ENCODE measurements at regions not wholly inside any gene's neighbourhood (a gene's known extent, or its start where the extent isn't known, plus 50 kb on each side); places are given as distances from the start of the nearest gene placed in this dataset.

DNA sequence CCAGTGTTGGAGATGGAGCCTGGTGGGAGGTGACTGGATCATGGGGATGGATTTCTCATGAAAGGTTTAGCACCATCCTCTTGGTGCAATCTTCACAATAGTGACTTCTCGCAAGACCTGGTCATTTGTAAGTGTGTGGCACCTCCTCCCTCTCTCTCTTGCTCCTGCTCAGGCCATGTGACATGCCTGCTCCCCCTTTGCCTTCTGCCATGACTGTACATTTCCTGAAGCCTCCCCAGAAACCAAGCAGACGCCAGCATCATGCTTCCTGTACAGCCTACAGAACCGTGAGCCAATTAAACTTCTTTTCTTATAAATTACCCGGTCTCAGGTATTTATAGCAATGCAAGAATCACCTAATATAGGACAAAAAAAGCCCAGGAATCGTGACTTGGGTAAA is 171.0 kb upstream of the FOXN3 start:
- in situ Hi-C loops (cut with MboI; ENCODE audit: low pct_unique_long_range_greater_than_20kb, low sequenced_read_pairs, unreplicated experiment): no loop called here
- no peak for DNase-seq (ENCODE audit: low spot score)
- TF ChIP-seq, protein P1, sequence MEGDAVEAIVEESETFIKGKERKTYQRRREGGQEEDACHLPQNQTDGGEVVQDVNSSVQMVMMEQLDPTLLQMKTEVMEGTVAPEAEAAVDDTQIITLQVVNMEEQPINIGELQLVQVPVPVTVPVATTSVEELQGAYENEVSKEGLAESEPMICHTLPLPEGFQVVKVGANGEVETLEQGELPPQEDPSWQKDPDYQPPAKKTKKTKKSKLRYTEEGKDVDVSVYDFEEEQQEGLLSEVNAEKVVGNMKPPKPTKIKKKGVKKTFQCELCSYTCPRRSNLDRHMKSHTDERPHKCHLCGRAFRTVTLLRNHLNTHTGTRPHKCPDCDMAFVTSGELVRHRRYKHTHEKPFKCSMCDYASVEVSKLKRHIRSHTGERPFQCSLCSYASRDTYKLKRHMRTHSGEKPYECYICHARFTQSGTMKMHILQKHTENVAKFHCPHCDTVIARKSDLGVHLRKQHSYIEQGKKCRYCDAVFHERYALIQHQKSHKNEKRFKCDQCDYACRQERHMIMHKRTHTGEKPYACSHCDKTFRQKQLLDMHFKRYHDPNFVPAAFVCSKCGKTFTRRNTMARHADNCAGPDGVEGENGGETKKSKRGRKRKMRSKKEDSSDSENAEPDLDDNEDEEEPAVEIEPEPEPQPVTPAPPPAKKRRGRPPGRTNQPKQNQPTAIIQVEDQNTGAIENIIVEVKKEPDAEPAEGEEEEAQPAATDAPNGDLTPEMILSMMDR (IDR thresholded peaks at IDR 0.05; ENCODE audit: extremely low read depth, insufficient read depth, missing control alignments): no peak

- in situ Hi-C loops (cut with MboI; ENCODE audit: low pct_unique_long_range_greater_than_20kb, low sequenced_read_pairs, unreplicated experiment): no loop called here
- TF ChIP-seq, protein P1 (IDR thresholded peaks at IDR 0.05; ENCODE audit: extremely low read depth, insufficient read depth, missing control alignments): no peak
- DNase-seq (ENCODE audit: low spot score): no peak
Observed at GRCh38 chr14:89587136-89587420, 170.0 kb upstream of the FOXN3 start.

DNA sequence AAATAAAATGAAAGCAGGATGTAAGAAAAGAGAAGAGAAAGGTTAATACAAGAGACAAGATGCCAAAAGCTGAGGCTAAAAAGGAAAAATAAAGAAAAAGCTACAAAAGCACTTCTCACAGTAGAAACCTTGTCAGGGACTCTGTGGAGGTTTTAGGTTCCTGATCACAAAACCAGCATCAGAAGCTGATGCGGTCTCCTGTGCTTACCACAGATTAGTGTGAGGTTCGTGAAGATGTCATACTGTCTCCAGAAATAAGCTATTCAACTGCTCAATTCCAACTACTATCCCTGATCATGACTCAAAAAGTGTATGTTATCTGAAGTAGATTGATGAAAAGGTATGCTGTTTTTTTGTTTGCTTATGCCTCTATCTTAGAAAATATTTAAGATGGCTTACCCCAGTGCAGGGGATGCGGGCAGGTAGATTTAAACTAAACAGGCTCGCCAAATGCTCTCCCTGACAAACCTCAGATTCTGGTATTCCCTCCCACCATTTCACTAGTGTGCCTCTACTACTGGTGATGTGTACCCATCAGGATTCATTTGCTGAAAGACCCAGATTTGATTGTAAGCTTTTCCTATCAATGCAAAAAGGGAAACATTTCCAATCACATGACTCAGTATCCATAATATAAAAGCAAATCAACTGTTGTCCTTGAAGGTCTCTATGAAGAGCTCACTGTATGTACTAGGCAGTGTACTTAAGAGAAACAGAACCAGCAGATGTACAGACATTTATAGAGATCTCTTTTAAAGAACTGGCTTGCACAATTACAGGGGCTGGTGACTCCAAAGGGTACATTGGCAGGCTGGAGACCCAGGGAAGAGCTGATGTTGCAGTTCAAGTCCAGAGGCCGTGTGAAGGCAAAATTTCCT is 169.5 kb upstream of the FOXN3 start:
- TF ChIP-seq, protein P1 (IDR thresholded peaks at IDR 0.05; ENCODE audit: extremely low read depth, insufficient read depth, missing control alignments): no peak
- in situ Hi-C loops (cut with MboI; ENCODE audit: low pct_unique_long_range_greater_than_20kb, low sequenced_read_pairs, unreplicated experiment): no loop called here

DNA sequence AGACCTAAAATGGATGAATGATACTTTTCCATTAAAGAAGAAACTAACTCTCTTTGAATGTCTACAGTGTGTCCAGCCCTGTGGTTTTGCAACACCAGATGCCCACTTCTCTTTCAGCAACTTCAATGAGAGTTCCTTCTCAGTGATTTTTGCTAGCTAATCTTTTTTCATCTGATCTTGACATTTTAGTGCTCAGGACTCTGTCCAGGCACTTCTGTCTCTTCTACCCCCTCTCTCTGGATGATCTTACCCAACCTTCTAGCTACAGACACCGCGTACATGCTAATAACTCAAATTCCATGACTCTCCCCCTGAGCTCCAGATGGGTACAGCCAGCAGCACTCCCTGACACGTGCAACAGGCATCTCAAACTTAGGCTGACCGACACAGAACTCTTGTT is 161.1 kb upstream of the FOXN3 start:
- in situ Hi-C loops (cut with MboI; ENCODE audit: low pct_unique_long_range_greater_than_20kb, low sequenced_read_pairs, unreplicated experiment): no loop called here
- TF ChIP-seq, protein P1 (IDR thresholded peaks at IDR 0.05; ENCODE audit: extremely low read depth, insufficient read depth, missing control alignments): no peak
- no peak for DNase-seq (ENCODE audit: low spot score)

More for the DNA sequence above, 169.5 kb upstream of the FOXN3 start:
- DNase-seq (ENCODE audit: low spot score): no peak

GRCh38 chr14:89576960-89577359 is 159.9 kb upstream of the FOXN3 start:
- no peak for DNase-seq (ENCODE audit: low spot score)
- TF ChIP-seq, protein P1 (IDR thresholded peaks at IDR 0.05; ENCODE audit: extremely low read depth, insufficient read depth, missing control alignments): no peak
- in situ Hi-C loops (cut with MboI; ENCODE audit: low pct_unique_long_range_greater_than_20kb, low sequenced_read_pairs, unreplicated experiment): no loop called here

DNA sequence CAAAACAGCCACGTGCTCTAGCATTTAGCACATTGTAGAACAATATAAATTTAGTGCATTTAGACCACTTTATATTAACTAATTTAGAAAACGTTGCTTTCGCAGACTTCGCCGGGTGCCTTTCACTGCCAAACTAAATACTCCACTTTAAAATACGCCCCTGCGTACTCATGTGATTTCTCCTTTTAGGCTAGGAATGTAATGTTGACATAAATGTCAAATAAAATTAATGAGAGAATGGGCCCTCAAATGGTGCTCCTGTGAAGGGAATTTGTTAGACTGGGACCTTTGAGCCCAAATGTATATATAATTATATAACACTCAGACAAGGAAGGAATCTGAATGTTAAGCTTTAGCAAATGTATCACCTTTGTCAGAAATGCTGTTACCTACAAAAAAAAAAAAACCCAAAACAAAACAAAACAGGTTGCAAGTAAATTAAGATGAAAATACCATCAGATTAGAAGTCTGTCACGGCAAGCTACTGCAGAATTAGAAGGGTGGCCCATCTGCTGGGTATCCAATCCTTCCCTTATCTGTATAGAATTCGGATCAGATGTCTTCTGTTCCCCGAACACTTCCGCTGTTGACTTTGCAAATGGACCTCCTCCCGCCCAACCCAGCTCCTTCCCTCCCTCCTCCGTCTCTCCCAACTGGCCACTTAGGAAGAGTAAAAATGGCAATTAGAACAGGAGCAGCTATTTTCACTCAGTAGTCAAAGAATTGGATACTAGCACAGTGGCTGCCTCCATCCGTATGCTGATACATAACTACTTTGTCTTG is 159.3 kb upstream of the FOXN3 start:
- in situ Hi-C loops (cut with MboI; ENCODE audit: low pct_unique_long_range_greater_than_20kb, low sequenced_read_pairs, unreplicated experiment): no loop called here
- TF ChIP-seq, protein P1 (IDR thresholded peaks at IDR 0.05; ENCODE audit: extremely low read depth, insufficient read depth, missing control alignments): no peak
- no peak for DNase-seq (ENCODE audit: low spot score)
